IPS DF 6.9 (cell line): ENCODE measurements at regions not wholly inside any gene's neighbourhood (a gene's known extent, or its start where the extent isn't known, plus 50 kb on each side); places are given as distances from the start of the nearest gene placed in this dataset.

Experiments
- DNase-seq: peaks from one replicate; pipeline ENCODE4 v3.0.0-alpha.2; 2013; ENCODE audit warnings: low read depth, low spot score
- H3K27ac ChIP-seq: one replicate; pipeline ENCODE4 v1.5.1; 2013; ENCODE audit warnings: low read length, control low read depth
- H3K27me3 ChIP-seq: 2 replicates; pipeline ENCODE4 v1.6.1; 2013; ENCODE audit warnings: mild to moderate bottlenecking, low read length; ENCODE audit not compliant: control insufficient read depth, insufficient read depth
- H3K36me3 ChIP-seq: 2 replicates; pipeline ENCODE4 v1.6.1; 2013; ENCODE audit warnings: low read length; ENCODE audit not compliant: control insufficient read depth, insufficient read depth
- H3K4me1 ChIP-seq: 2 replicates; pipeline ENCODE4 v1.6.1; 2013; ENCODE audit warnings: low read length; ENCODE audit not compliant: control insufficient read depth, insufficient read depth
- H3K4me3 ChIP-seq: 2 replicates; pipeline ENCODE4 v1.5.1; 2013; ENCODE audit warnings: mild to moderate bottlenecking, low read length
- H3K9me3 ChIP-seq: 2 replicates; pipeline ENCODE4 v1.6.1; 2013; ENCODE audit warnings: low read length, inconsistent platforms; ENCODE audit not compliant: control insufficient read depth, insufficient read depth
- WGBS: extraction: QIAGEN DNeasy Blood & Tissue Kit; methylation state at CpG from one replicate; pipeline ENCODE4 v1.1.7; 2013; ENCODE audit warnings: mixed read lengths, missing lambda C conversion rate; ENCODE audit not compliant: insufficient read length, insufficient coverage; 5-methylcytosine and 5-hydroxymethylcytosine counted together

- H3K27me3 ChIP-seq = no peaks in the 10 kb centered on the region
- WGBS = no CpG with 5 or more reads among the region's 2 CpGs
- no peak for DNase-seq
- H3K4me3 ChIP-seq = no peak overlapping the region
- no peaks in the 10 kb centered on the region for H3K36me3 ChIP-seq
- H3K9me3 ChIP-seq = no peaks in the 10 kb centered on the region
- H3K27ac ChIP-seq = no peak overlapping the region
- H3K4me1 ChIP-seq = no peaks in the 10 kb centered on the region
Observed at GRCh38 chr6:154885214-154885613, 109.9 kb upstream of the TIAM2 start.

GRCh38 chr6:154886016-154886415 is 109.1 kb upstream of the TIAM2 start:
- DNase-seq = no peak
- WGBS = no CpG with 5 or more reads among the region's 4 CpGs
- no peaks in the 10 kb centered on the region for H3K9me3 ChIP-seq
- no peaks in the 10 kb centered on the region for H3K4me1 ChIP-seq
- H3K27ac ChIP-seq = no peak overlapping the region
- no peaks in the 10 kb centered on the region for H3K36me3 ChIP-seq
- H3K4me3 ChIP-seq = no peak overlapping the region
- H3K27me3 ChIP-seq = no peaks in the 10 kb centered on the region

GRCh38 chr6:154886471-154886870 is 108.6 kb upstream of the TIAM2 start:
- no peaks in the 10 kb centered on the region for H3K4me1 ChIP-seq
- no peaks in the 10 kb centered on the region for H3K36me3 ChIP-seq
- no peak overlapping the region for H3K27ac ChIP-seq
- no peak for DNase-seq
- H3K4me3 ChIP-seq = no peak overlapping the region
- H3K9me3 ChIP-seq = no peaks in the 10 kb centered on the region
- H3K27me3 ChIP-seq = no peaks in the 10 kb centered on the region

GRCh38 chr6:154887051-154887450 is 108.1 kb upstream of the TIAM2 start:
- H3K4me3 ChIP-seq = no peak overlapping the region
- H3K9me3 ChIP-seq = no peaks in the 10 kb centered on the region
- WGBS = no CpG with 5 or more reads among the region's 5 CpGs
- H3K27ac ChIP-seq = no peak overlapping the region
- no peaks in the 10 kb centered on the region for H3K36me3 ChIP-seq
- H3K27me3 ChIP-seq = no peaks in the 10 kb centered on the region
- H3K4me1 ChIP-seq = no peaks in the 10 kb centered on the region
- DNase-seq = no peak

- Histone ChIP-seq H3K36me3 (no peaks in the 10 kb centered on the region), H3K4me3 (no peak overlapping the region), H3K27ac (no peak overlapping the region), H3K4me1 (no peaks in the 10 kb centered on the region), H3K9me3 (no peaks in the 10 kb centered on the region), H3K27me3 (no peaks in the 10 kb centered on the region)
- no peak for DNase-seq
- WGBS = no CpG with 5 or more reads among the region's 6 CpGs
Observed at GRCh38 chr6:154888421-154889295, 106.5 kb upstream of the TIAM2 start.

GRCh38 chr6:154890874-154891273 is 104.2 kb upstream of the TIAM2 start:
- H3K9me3 ChIP-seq = no peaks in the 10 kb centered on the region
- DNase-seq = no peak
- H3K4me1 ChIP-seq = no peaks in the 10 kb centered on the region
- H3K4me3 ChIP-seq = no peak overlapping the region
- H3K27me3 ChIP-seq = no peaks in the 10 kb centered on the region
- no CpG with 5 or more reads among the region's 3 CpGs for WGBS
- H3K36me3 ChIP-seq = no peaks in the 10 kb centered on the region
- no peak overlapping the region for H3K27ac ChIP-seq

- no CpG with 5 or more reads among the region's 3 CpGs for WGBS
Observed at GRCh38 chr6:154891901-154892300, 103.2 kb upstream of the TIAM2 start.

GRCh38 chr6:154893917-154894316 is 101.2 kb upstream of the TIAM2 start:
- DNase-seq = no peak
- WGBS = no CpG with 5 or more reads among the region's 3 CpGs
- H3K27me3 ChIP-seq = no peaks in the 10 kb centered on the region

More at GRCh38 chr6:154891901-154892300, 103.2 kb upstream of the TIAM2 start:
- H3K9me3 ChIP-seq = no peaks in the 10 kb centered on the region
- H3K4me3 ChIP-seq = no peak overlapping the region
- H3K36me3 ChIP-seq = no peaks in the 10 kb centered on the region
- H3K4me1 ChIP-seq = no peaks in the 10 kb centered on the region
- no peak for DNase-seq
- no peaks in the 10 kb centered on the region for H3K27me3 ChIP-seq
- H3K27ac ChIP-seq = no peak overlapping the region

GRCh38 chr6:154894902-154895301 is 100.2 kb upstream of the TIAM2 start:
- Histone ChIP-seq H3K27me3 (no peaks in the 10 kb centered on the region), H3K4me3 (no peak overlapping the region), H3K27ac (no peak overlapping the region), H3K36me3 (no peaks in the 10 kb centered on the region), H3K4me1 (no peaks in the 10 kb centered on the region), H3K9me3 (no peaks in the 10 kb centered on the region)
- no CpG with 5 or more reads among the region's 4 CpGs for WGBS
- no peak for DNase-seq

More at GRCh38 chr6:154893917-154894316, 101.2 kb upstream of the TIAM2 start:
- no peaks in the 10 kb centered on the region for H3K4me1 ChIP-seq
- H3K4me3 ChIP-seq = no peak overlapping the region
- H3K27ac ChIP-seq = no peak overlapping the region
- no peaks in the 10 kb centered on the region for H3K36me3 ChIP-seq
- no peaks in the 10 kb centered on the region for H3K9me3 ChIP-seq

GRCh38 chr6:154895841-154896240 is 99.3 kb upstream of the TIAM2 start:
- no peaks in the 10 kb centered on the region for H3K9me3 ChIP-seq
- no peaks in the 10 kb centered on the region for H3K27me3 ChIP-seq
- H3K4me1 ChIP-seq = no peaks in the 10 kb centered on the region
- no peaks in the 10 kb centered on the region for H3K36me3 ChIP-seq
- H3K4me3 ChIP-seq = no peak overlapping the region
- H3K27ac ChIP-seq = no peak overlapping the region
- DNase-seq = no peak
- no CpG with 5 or more reads among the region's 6 CpGs for WGBS

- H3K9me3 ChIP-seq = no peaks in the 10 kb centered on the region
- no peak overlapping the region for H3K27ac ChIP-seq
- 100% methylated on average over 1 of the region's 4 CpGs for WGBS
- H3K27me3 ChIP-seq = no peaks in the 10 kb centered on the region
- H3K36me3 ChIP-seq = no peaks in the 10 kb centered on the region
- H3K4me1 ChIP-seq = no peaks in the 10 kb centered on the region
- H3K4me3 ChIP-seq = no peak overlapping the region
- DNase-seq = no peak
Observed at GRCh38 chr6:154898821-154899220, 96.3 kb upstream of the TIAM2 start.
